OCI-LY1 (cell line): ENCODE measurements at regions not wholly inside any gene's neighbourhood (a gene's known extent, or its start where the extent isn't known, plus 50 kb on each side); places are given as distances from the start of the nearest gene placed in this dataset.

ENCODE experiments used
- H2AFZ ChIP-seq: fragments of 200-600 bp; sonication (generic), shearing (Covaris generic); 2 replicates; pipeline ENCODE4 v1.6.0; 2014; ENCODE audit warnings: antibody characterized with exemption, mild to moderate bottlenecking, low read length
- H3F3A ChIP-seq: fragments of 200-600 bp; sonication (generic), shearing (Covaris generic); 2 replicates; pipeline ENCODE4 v1.6.0; 2014; ENCODE audit warnings: mild to moderate bottlenecking, antibody characterized with exemption, low read length, moderate library complexity; ENCODE audit not compliant: insufficient read depth
- H3K27ac ChIP-seq: fragments of 200-600 bp; sonication (generic); 2 replicates; pipeline ENCODE4 v1.5.1; 2014; ENCODE audit warnings: low read length, mixed run types, mild to moderate bottlenecking, low read depth; ENCODE audit not compliant: poor library complexity, severe bottlenecking
- H3K27me3 ChIP-seq: fragments of 200-600 bp; sonication (generic); 2 replicates; pipeline ENCODE4 v1.6.0; 2014; ENCODE audit warnings: antibody characterized with exemption, mild to moderate bottlenecking, low read length, moderate library complexity; ENCODE audit not compliant: insufficient read depth
- H3K36me3 ChIP-seq: fragments of 200-600 bp; sonication (generic); 2 replicates; pipeline ENCODE4 v1.6.1; 2014; ENCODE audit warnings: mild to moderate bottlenecking, antibody characterized with exemption, low read length, moderate library complexity, mixed read lengths; ENCODE audit not compliant: insufficient read depth
- H3K4me1 ChIP-seq: fragments of 200-600 bp; sonication (generic); 2 replicates; pipeline ENCODE4 v1.5.1; 2014; ENCODE audit warnings: mild to moderate bottlenecking, low read length, moderate library complexity; ENCODE audit not compliant: insufficient read depth, severe bottlenecking
- H3K4me2 ChIP-seq: fragments of 200-600 bp; sonication (generic), shearing (Covaris generic); 2 replicates; pipeline ENCODE4 v1.6.1; 2014; ENCODE audit warnings: low read length
- H3K4me3 ChIP-seq: fragments of 200-600 bp; sonication (generic); 2 replicates; pipeline ENCODE4 v1.5.1; 2014; ENCODE audit warnings: low read length, low read depth, mild to moderate bottlenecking, mixed read lengths; ENCODE audit not compliant: poor library complexity, severe bottlenecking
- H3K79me2 ChIP-seq: fragments of 200-600 bp; shearing (Covaris generic); 2 replicates; pipeline ENCODE4 v1.6.1; 2016; ENCODE audit warnings: mixed run types, low read length, mixed read lengths; ENCODE audit not compliant: insufficient read depth
- H3K9ac ChIP-seq: fragments of 200-600 bp; sonication (generic), shearing (Covaris generic); 2 replicates; pipeline ENCODE4 v1.6.1; 2014; ENCODE audit warnings: mild to moderate bottlenecking, low read length, mixed read lengths
- H3K9me2 ChIP-seq: fragments of 200-600 bp; sonication (generic), shearing (Covaris generic); 2 replicates; pipeline ENCODE4 v1.6.1; 2014; ENCODE audit warnings: low read depth, mild to moderate bottlenecking, low read length, mixed read lengths
- H3K9me3 ChIP-seq: fragments of 200-600 bp; shearing (Covaris generic); 2 replicates; pipeline ENCODE4 v1.6.1; 2014; ENCODE audit warnings: low read length, mixed read lengths
- H4K20me1 ChIP-seq: fragments of 200-600 bp; sonication (generic), shearing (Covaris generic); 2 replicates; pipeline ENCODE4 v1.6.0; 2016; ENCODE audit warnings: mild to moderate bottlenecking, low read length; ENCODE audit not compliant: insufficient read depth
- EZH2 ChIP-seq: fragments of 200-600 bp; sonication (generic), shearing (Covaris generic); IDR thresholded peaks from 2 replicates; pipeline ENCODE4 v1.8.0; 2017; ENCODE audit warnings: borderline replicate concordance, mixed run types, mild to moderate bottlenecking, antibody characterized with exemption, low read length, moderate library complexity, mixed read lengths
- TF ChIP-seq, protein P1 (sequence below): fragments of 200-600 bp; sonication (generic), shearing (Covaris generic); IDR thresholded peaks from 2 replicates; pipeline ENCODE4 v1.5.1; 2017; ENCODE audit warnings: mild to moderate bottlenecking, antibody characterized with exemption, low read length, moderate library complexity, mixed read lengths

DNA sequence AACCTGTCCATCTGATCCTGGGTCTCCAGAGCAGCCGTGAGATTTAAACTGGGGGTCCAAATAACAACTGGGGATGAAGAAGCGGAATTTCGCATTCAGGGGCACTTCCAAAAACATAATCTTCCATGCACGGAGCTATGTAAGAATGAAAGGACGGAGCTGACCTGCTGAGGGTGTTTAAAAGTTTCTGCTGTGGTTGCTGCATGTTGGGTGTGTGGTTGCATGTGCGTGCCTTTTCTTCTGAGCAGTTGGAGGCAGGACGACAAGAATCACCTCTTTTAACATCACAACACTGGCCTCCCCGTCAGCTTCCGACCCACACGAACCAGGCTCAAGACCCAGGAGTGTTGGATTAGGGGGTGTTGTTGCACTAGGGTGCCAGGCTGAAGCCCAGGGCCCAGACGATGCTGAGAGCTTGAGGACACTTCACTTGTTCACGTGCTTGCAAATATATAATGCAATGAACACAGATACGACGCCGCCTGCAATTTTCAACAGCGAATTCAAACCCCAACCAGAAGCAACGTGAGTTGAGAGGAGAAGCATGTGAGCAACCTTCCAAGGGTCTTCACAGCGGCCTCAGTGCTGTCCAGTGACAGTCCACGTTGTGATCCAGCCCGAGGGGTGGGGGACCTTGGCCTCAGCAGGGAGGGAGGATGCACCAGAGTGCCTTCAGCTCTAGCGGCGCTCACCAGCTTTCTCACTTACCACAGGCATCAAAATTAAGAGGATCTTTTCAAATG, 76.0 kb upstream of the SALL3 start:
- no peaks in the 10 kb centered on the region for H3K79me2 ChIP-seq
- H3K4me1 ChIP-seq: no peaks in the 10 kb centered on the region
- no peaks in the 10 kb centered on the region for H3F3A ChIP-seq
- no peak overlapping the region for H3K4me2 ChIP-seq
- H3K36me3 ChIP-seq: no peaks in the 10 kb centered on the region
- H3K4me3 ChIP-seq: no peak overlapping the region
- no peak for TF ChIP-seq EZH2
- TF ChIP-seq, protein P1, sequence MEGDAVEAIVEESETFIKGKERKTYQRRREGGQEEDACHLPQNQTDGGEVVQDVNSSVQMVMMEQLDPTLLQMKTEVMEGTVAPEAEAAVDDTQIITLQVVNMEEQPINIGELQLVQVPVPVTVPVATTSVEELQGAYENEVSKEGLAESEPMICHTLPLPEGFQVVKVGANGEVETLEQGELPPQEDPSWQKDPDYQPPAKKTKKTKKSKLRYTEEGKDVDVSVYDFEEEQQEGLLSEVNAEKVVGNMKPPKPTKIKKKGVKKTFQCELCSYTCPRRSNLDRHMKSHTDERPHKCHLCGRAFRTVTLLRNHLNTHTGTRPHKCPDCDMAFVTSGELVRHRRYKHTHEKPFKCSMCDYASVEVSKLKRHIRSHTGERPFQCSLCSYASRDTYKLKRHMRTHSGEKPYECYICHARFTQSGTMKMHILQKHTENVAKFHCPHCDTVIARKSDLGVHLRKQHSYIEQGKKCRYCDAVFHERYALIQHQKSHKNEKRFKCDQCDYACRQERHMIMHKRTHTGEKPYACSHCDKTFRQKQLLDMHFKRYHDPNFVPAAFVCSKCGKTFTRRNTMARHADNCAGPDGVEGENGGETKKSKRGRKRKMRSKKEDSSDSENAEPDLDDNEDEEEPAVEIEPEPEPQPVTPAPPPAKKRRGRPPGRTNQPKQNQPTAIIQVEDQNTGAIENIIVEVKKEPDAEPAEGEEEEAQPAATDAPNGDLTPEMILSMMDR: no peak
- H4K20me1 ChIP-seq: no peaks in the 10 kb centered on the region
- no peak overlapping the region for H3K27ac ChIP-seq
- H3K27me3 ChIP-seq: no peaks in the 10 kb centered on the region; the same call in 1 of the 2 replicates
- H3K9me3 ChIP-seq: no peaks in the 10 kb centered on the region
- no peaks in the 10 kb centered on the region for H3K9me2 ChIP-seq
- no peak overlapping the region for H3K9ac ChIP-seq
- H2AFZ ChIP-seq: no peak overlapping the region

DNA sequence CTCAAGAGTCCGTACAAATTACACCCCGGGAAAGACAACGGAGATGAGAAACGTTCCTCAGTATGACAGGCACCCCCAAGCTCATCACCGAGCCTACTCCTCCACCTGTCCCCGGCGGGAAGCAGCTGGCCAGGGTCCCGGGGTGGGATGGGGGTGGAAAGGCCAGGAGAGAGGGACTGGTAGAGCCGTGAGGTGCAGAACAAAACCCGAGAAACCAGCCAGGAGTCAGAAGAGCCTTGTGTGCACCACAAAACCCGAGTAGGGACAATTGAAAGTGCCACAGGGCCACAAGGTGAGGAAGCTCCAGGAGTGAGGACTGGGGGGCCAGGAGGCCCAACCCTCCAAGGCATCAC, 75.5 kb upstream of the SALL3 start:
- Histone ChIP-seq H3K36me3 (no peaks in the 10 kb centered on the region), H3K4me2 (no peak overlapping the region), H3K4me3 (no peak overlapping the region), H3K9me3 (no peaks in the 10 kb centered on the region), H3F3A (no peaks in the 10 kb centered on the region), H3K79me2 (no peaks in the 10 kb centered on the region), H2AFZ (no peak overlapping the region), H3K4me1 (no peaks in the 10 kb centered on the region), H3K27ac (no peak overlapping the region), H3K9me2 (no peaks in the 10 kb centered on the region), H3K9ac (no peak overlapping the region), H3K27me3 (no peaks in the 10 kb centered on the region; the same call in 1 of the 2 replicates), H4K20me1 (no peaks in the 10 kb centered on the region)
- TF ChIP-seq EZH2: no peak
- TF ChIP-seq, protein P1: no peak

DNA sequence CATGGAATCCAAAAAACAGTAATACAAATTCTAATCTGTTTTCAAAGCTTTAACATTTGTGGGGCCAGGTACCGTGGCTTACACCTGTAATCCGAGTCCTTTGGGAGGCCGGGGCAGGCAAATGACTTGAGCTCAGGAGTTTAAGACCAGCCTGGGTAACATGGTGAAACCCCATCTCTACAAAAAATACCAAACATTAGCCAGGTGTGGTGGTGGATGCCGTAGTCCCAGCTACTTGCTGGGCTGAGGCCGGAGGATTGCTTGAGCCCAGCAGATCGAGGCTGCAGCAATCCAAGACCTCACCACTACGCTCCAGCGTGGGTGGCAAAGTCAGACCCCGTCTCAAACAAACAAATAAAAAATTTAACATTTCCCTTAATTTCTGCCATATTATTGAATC, 74.3 kb upstream of the SALL3 start:
- Histone ChIP-seq H3F3A (no peaks in the 10 kb centered on the region), H3K9me2 (no peaks in the 10 kb centered on the region), H3K79me2 (no peaks in the 10 kb centered on the region), H3K4me3 (no peak overlapping the region), H2AFZ (no peak overlapping the region), H3K4me2 (no peak overlapping the region), H3K9me3 (no peaks in the 10 kb centered on the region), H3K27me3 (no peaks in the 10 kb centered on the region; the same call in 1 of the 2 replicates), H4K20me1 (no peaks in the 10 kb centered on the region), H3K9ac (no peak overlapping the region), H3K27ac (no peak overlapping the region), H3K4me1 (no peaks in the 10 kb centered on the region), H3K36me3 (no peaks in the 10 kb centered on the region)
- TF ChIP-seq EZH2: no peak
- TF ChIP-seq, protein P1: no peak
